DND-41 (cell line): ENCODE measurements at regions not wholly inside any gene's neighbourhood (a gene's known extent, or its start where the extent isn't known, plus 50 kb on each side); places are given as distances from the start of the nearest gene placed in this dataset.

Experiments
- ATAC-seq: fragments of 200-7000 bp; cut with Tn5 transposase; 3 replicates; pipeline ENCODE4 v1.9.1; 2021; ENCODE audit warnings: low read depth; ENCODE audit not compliant: insufficient read depth
- DNase-seq: peaks from one replicate; pipeline ENCODE4 v3.0.0-alpha.2; 2020
- H2AFZ ChIP-seq: 2 replicates; pipeline ENCODE4 v1.6.0; 2012; ENCODE audit warnings: low read depth, low read length
- H3K27ac ChIP-seq: 2 replicates; pipeline ENCODE4 v1.5.1; 2012; ENCODE audit warnings: low read length, inconsistent platforms
- H3K27me3 ChIP-seq: fragments of 200-600 bp; sonication (generic); 2 replicates; pipeline ENCODE4 v1.6.0; 2012; ENCODE audit warnings: low read length, mild to moderate bottlenecking, inconsistent platforms; ENCODE audit not compliant: insufficient read depth, poor library complexity
- H3K36me3 ChIP-seq: 2 replicates; pipeline ENCODE4 v1.5.1; 2012; ENCODE audit warnings: low read length, inconsistent platforms; ENCODE audit not compliant: insufficient read depth
- H3K4me1 ChIP-seq: 2 replicates; pipeline ENCODE4 v1.5.1; 2012; ENCODE audit warnings: mild to moderate bottlenecking, low read length; ENCODE audit not compliant: insufficient read depth
- H3K4me2 ChIP-seq: 2 replicates; pipeline ENCODE4 v1.6.0; 2012; ENCODE audit warnings: mild to moderate bottlenecking, moderate library complexity, low read length, inconsistent platforms; ENCODE audit not compliant: insufficient read depth
- H3K4me3 ChIP-seq, 2 experiments: fragments of 200-600 bp in 1 of 2; shearing (Covaris generic) in 1 of 2; 2 replicates each; pipeline ENCODE4 v1.5.1; 2012 to 2016; ENCODE audit warnings: inconsistent platforms in 2 of 2, low read length in 2 of 2, mild to moderate bottlenecking in 2 of 2, low read depth in 1 of 2, moderate library complexity in 1 of 2
- H3K79me2 ChIP-seq: 2 replicates; pipeline ENCODE4 v1.6.0; 2012; ENCODE audit warnings: low read length, inconsistent platforms; ENCODE audit not compliant: insufficient read depth
- H3K9ac ChIP-seq: 2 replicates; pipeline ENCODE4 v1.6.0; 2012; ENCODE audit warnings: low read depth, mild to moderate bottlenecking, inconsistent platforms, low read length, moderate library complexity
- H3K9me3 ChIP-seq: 2 replicates; pipeline ENCODE4 v1.5.1; 2012; ENCODE audit warnings: low read length, moderate library complexity, mild to moderate bottlenecking, inconsistent platforms; ENCODE audit not compliant: insufficient read depth, severe bottlenecking
- H4K20me1 ChIP-seq: 2 replicates; pipeline ENCODE4 v1.6.0; 2012; ENCODE audit warnings: low read length; ENCODE audit not compliant: insufficient read depth
- CTCF ChIP-seq: IDR thresholded peaks from 2 replicates; pipeline ENCODE4 v1.5.1; 2012; ENCODE audit warnings: borderline replicate concordance, low read length, moderate library complexity, mild to moderate bottlenecking; ENCODE audit not compliant: poor library complexity, severe bottlenecking; ENCODE audit errors: extremely low read depth
- EZH2 ChIP-seq: IDR thresholded peaks from 3 replicates; pipeline ENCODE4 v1.6.1; 2012; ENCODE audit warnings: borderline replicate concordance, low read depth, mild to moderate bottlenecking, moderate library complexity, low read length, inconsistent platforms; ENCODE audit not compliant: severe bottlenecking

- Histone ChIP-seq H3K27me3 (no peaks in the 10 kb centered on the region), H3K27ac (no peak overlapping the region), H3K4me1 (peaks cover 8% of the 10 kb centered on the region; the same call in 1 of the 2 replicates), H3K79me2 (no peaks in the 10 kb centered on the region), H3K9me3 (no peaks in the 10 kb centered on the region), H3K9ac (no peak overlapping the region), H3K4me3 (no peak overlapping the region), H3K4me2 (no peak overlapping the region), H2AFZ (no peak overlapping the region), H4K20me1 (no peaks in the 10 kb centered on the region), H3K36me3 (no peaks in the 10 kb centered on the region)
- DNase-seq: no peak
- peak; percentile 37; the same call in 2 of the 3 replicates for ATAC-seq
- TF ChIP-seq EZH2: no peak
Measured at GRCh38 chr5:71810023-71810422, 90.9 kb downstream of the CARTPT start.

- Histone ChIP-seq H3K4me3 (no peak overlapping the region), H4K20me1 (no peaks in the 10 kb centered on the region), H3K79me2 (no peaks in the 10 kb centered on the region), H3K27ac (no peak overlapping the region), H3K9ac (no peak overlapping the region), H3K9me3 (no peaks in the 10 kb centered on the region), H3K36me3 (no peaks in the 10 kb centered on the region), H2AFZ (no peak overlapping the region), H3K27me3 (no peaks in the 10 kb centered on the region), H3K4me1 (peaks cover 8% of the 10 kb centered on the region; the same call in 1 of the 2 replicates), H3K4me2 (no peak overlapping the region)
- ATAC-seq: no peak
- TF ChIP-seq CTCF: no peak
- TF ChIP-seq EZH2: no peak
- DNase-seq: no peak
Measured at GRCh38 chr5:71810471-71811195, 91.6 kb downstream of the CARTPT start.

- no peaks in the 10 kb centered on the region for H3K9me3 ChIP-seq
- H3K79me2 ChIP-seq: no peaks in the 10 kb centered on the region
- no peaks in the 10 kb centered on the region for H3K36me3 ChIP-seq
- TF ChIP-seq CTCF (no peak), EZH2 (no peak)
- no peaks in the 10 kb centered on the region for H3K27me3 ChIP-seq
- no peak overlapping the region for H2AFZ ChIP-seq
- H3K27ac ChIP-seq: no peak overlapping the region
- H3K9ac ChIP-seq: no peak overlapping the region
- no peak for DNase-seq
- no peak overlapping the region for H3K4me2 ChIP-seq
- H4K20me1 ChIP-seq: no peaks in the 10 kb centered on the region
- H3K4me1 ChIP-seq: peaks cover 8% of the 10 kb centered on the region; the same call in 1 of the 2 replicates
- no peak for ATAC-seq
- H3K4me3 ChIP-seq: no peak overlapping the region
Measured at GRCh38 chr5:71811779-71812178, 92.7 kb downstream of the CARTPT start.

GRCh38 chr5:71816307-71816706 lies 97.2 kb downstream of the CARTPT start:
- no peak for ATAC-seq
- no peaks in the 10 kb centered on the region for H3K4me1 ChIP-seq
- no peak overlapping the region for H3K27ac ChIP-seq
- no peaks in the 10 kb centered on the region for H3K79me2 ChIP-seq
- H3K4me3 ChIP-seq: no peak overlapping the region
- H3K36me3 ChIP-seq: no peaks in the 10 kb centered on the region
- no peaks in the 10 kb centered on the region for H3K9me3 ChIP-seq
- no peak overlapping the region for H3K9ac ChIP-seq
- DNase-seq: no peak
- TF ChIP-seq EZH2 (no peak), CTCF (no peak)
- H2AFZ ChIP-seq: no peak overlapping the region
- no peaks in the 10 kb centered on the region for H4K20me1 ChIP-seq
- no peaks in the 10 kb centered on the region for H3K27me3 ChIP-seq
- no peak overlapping the region for H3K4me2 ChIP-seq
